ENCODE measurements at regions not wholly inside any gene's neighbourhood (a gene's known extent, or its start where the extent isn't known, plus 50 kb on each side); places are given as distances from the start of the nearest gene placed in this dataset.

- Histone ChIP-seq H3K27me3 (ENCODE audit: control insufficient read depth in 4 of 4, insufficient read depth in 4 of 4, low read length in 3 of 4) (peaks cover 0 to 2% (median 0%) of the 10 kb centered on the region in 4 donors), H3K4me3 (ENCODE audit: low read depth in 1 of 3, low read length in 3 of 3) (no peak overlapping the region), H3K36me3 (ENCODE audit: control insufficient read depth in 4 of 4, insufficient read depth in 3 of 4, low read depth in 1 of 4, low read length in 3 of 4) (no peaks in the 10 kb centered on the region), H3K4me1 (ENCODE audit: control insufficient read depth in 4 of 4, insufficient read depth in 4 of 4, low read length in 3 of 4) (no peaks in the 10 kb centered on the region), H3K27ac (ENCODE audit: low read depth in 1 of 2, low read length in 2 of 2) (no peak overlapping the region), H3K9me3 (ENCODE audit: control insufficient read depth in 4 of 4, low read length in 3 of 4) (no peaks in the 10 kb centered on the region), H3K9ac (ENCODE audit: low read depth in 1 of 2, low read length in 2 of 2) (no peak overlapping the region)
- TF ChIP-seq ATF3 (IDR thresholded peaks at IDR 0.05) (no peak), ZBTB33 (IDR thresholded peaks at IDR 0.05) (no peak), HNF4A (conservative IDR thresholded peaks at IDR 0.05) (no peak), RAD21 (IDR thresholded peaks at IDR 0.05) (no peak), REST (IDR thresholded peaks at IDR 0.05) (no peak), MAX (IDR thresholded peaks at IDR 0.05) (no peak), RXRA (IDR thresholded peaks at IDR 0.05) (no peak), FOXA1 (IDR thresholded peaks at IDR 0.05) (no peak), JUND (IDR thresholded peaks at IDR 0.05) (no peak), EGR1 (IDR thresholded peaks at IDR 0.05; ENCODE audit: low read depth in 2 of 2) (no peak)
- 61% methylated on average over 1 of the region's 1 CpG for WGBS
- no peak for DNase-seq (ENCODE audit: low spot score)
These were observed 432.1 kb upstream of the CELF4 start for GRCh38 chr18:37997695-37998094.

- TF ChIP-seq TAF1 (conservative IDR thresholded peaks at IDR 0.05) = no peak
- no peak for TF ChIP-seq JUND (IDR thresholded peaks at IDR 0.05)
- TF ChIP-seq MAX (IDR thresholded peaks at IDR 0.05) = no peak
- TF ChIP-seq RXRA (IDR thresholded peaks at IDR 0.05) = no peak
- Histone ChIP-seq H3K27ac (ENCODE audit: low read depth in 1 of 2, low read length in 2 of 2) (no peak overlapping the region), H3K9ac (ENCODE audit: low read depth in 1 of 2, low read length in 2 of 2) (no peak overlapping the region), H3K4me1 (ENCODE audit: control insufficient read depth in 4 of 4, insufficient read depth in 4 of 4, low read length in 3 of 4) (no peaks in the 10 kb centered on the region), H3K27me3 (ENCODE audit: control insufficient read depth in 4 of 4, insufficient read depth in 4 of 4, low read length in 3 of 4) (no peaks in the 10 kb centered on the region), H3K36me3 (ENCODE audit: control insufficient read depth in 4 of 4, insufficient read depth in 3 of 4, low read depth in 1 of 4, low read length in 3 of 4) (no peaks in the 10 kb centered on the region), H3K9me3 (ENCODE audit: control insufficient read depth in 4 of 4, low read length in 3 of 4) (peaks cover 0 to 4% (median 0%) of the 10 kb centered on the region in 4 donors), H3K4me3 (ENCODE audit: low read depth in 1 of 3, low read length in 3 of 3) (no peak overlapping the region)
- 57% methylated on average over 5 of the region's 5 CpGs for WGBS
- no peak for DNase-seq (ENCODE audit: low spot score)
These were observed 422.3 kb upstream of the CELF4 start for GRCh38 chr18:37987901-37988300.

GRCh38 chr18:37986665-37987064 is 421.1 kb upstream of the CELF4 start:
- Histone ChIP-seq H3K4me3 (ENCODE audit: low read depth in 1 of 3, low read length in 3 of 3) (no peak overlapping the region), H3K9me3 (ENCODE audit: control insufficient read depth in 4 of 4, low read length in 3 of 4) (peaks cover 0 to 4% (median 0%) of the 10 kb centered on the region in 4 donors), H3K9ac (ENCODE audit: low read depth in 1 of 2, low read length in 2 of 2) (no peak overlapping the region), H3K4me1 (ENCODE audit: control insufficient read depth in 4 of 4, insufficient read depth in 4 of 4, low read length in 3 of 4) (no peaks in the 10 kb centered on the region), H3K36me3 (ENCODE audit: control insufficient read depth in 4 of 4, insufficient read depth in 3 of 4, low read depth in 1 of 4, low read length in 3 of 4) (no peaks in the 10 kb centered on the region), H3K27me3 (ENCODE audit: control insufficient read depth in 4 of 4, insufficient read depth in 4 of 4, low read length in 3 of 4) (no peaks in the 10 kb centered on the region), H3K27ac (ENCODE audit: low read depth in 1 of 2, low read length in 2 of 2) (no peak overlapping the region)
- WGBS = 68% methylated on average over 4 of the region's 4 CpGs
- no peak for DNase-seq (ENCODE audit: low spot score)
- TF ChIP-seq ZBTB33 (IDR thresholded peaks at IDR 0.05) (no peak), HNF4A (conservative IDR thresholded peaks at IDR 0.05) (no peak), GABPA (IDR thresholded peaks at IDR 0.05 in 1 of 2, conservative IDR thresholded peaks at IDR 0.05 in 1 of 2) (no peak), RAD21 (IDR thresholded peaks at IDR 0.05) (no peak), NR2F2 (IDR thresholded peaks at IDR 0.05) (no peak), EGR1 (IDR thresholded peaks at IDR 0.05; ENCODE audit: low read depth in 2 of 2) (no peak), ATF3 (IDR thresholded peaks at IDR 0.05) (no peak), RXRA (IDR thresholded peaks at IDR 0.05) (no peak), JUND (IDR thresholded peaks at IDR 0.05) (no peak)

All from liver (tissue), 7 donors.